Activated T-helper 1 cell treated with anti-CD3 and anti-CD28 coated beads, Interleukin-12 subunit alpha, Interleukin-12 subunit beta, Interleukin-2, Interleukin-4 antibody, amounts not matched to agents 30 ng/mL and 10 ng/mL and 1 ng/mL, durations not matched to agents 14 hours and 24 hours and 36 hours (primary cell): ENCODE measurements at regions not wholly inside any gene's neighbourhood (a gene's known extent, or its start where the extent isn't known, plus 50 kb on each side); places are given as distances from the start of the nearest gene placed in this dataset.

Experiments
- DNase-seq: peaks from one replicate; pipeline ENCODE4 v3.0.0; 2021; ENCODE audit warnings: low spot score
- H3K27ac Mint-ChIP-seq: one replicate; pipeline ENCODE4 v1.8.0; 2021; ENCODE audit warnings: mild to moderate bottlenecking, mixed read lengths
- H3K27me3 Mint-ChIP-seq: one replicate; pipeline ENCODE4 v1.8.0; 2022; ENCODE audit warnings: mild to moderate bottlenecking, moderate library complexity, mixed read lengths; ENCODE audit not compliant: insufficient read depth
- H3K36me3 Mint-ChIP-seq: one replicate; pipeline ENCODE4 v1.8.0; 2021; ENCODE audit warnings: low read depth, mixed read lengths
- H3K4me1 Mint-ChIP-seq: one replicate; pipeline ENCODE4 v1.8.0; 2021; ENCODE audit warnings: low read depth, mixed read lengths
- H3K4me3 Mint-ChIP-seq: one replicate; pipeline ENCODE4 v1.8.0; 2021; ENCODE audit warnings: mild to moderate bottlenecking, moderate library complexity, mixed read lengths
- H3K9me3 Mint-ChIP-seq: one replicate; pipeline ENCODE4 v1.8.0; 2021; ENCODE audit warnings: mixed read lengths
- intact Hi-C: fragments of 100-400 bp; cut with micrococcal nuclease; formaldehyde crosslinking; loops from one replicate; pipeline ENCODE4 v1.15.1; 2024

- Mint-ChIP-seq H3K9me3 (no peaks in the 10 kb centered on the region), H3K36me3 (no peaks in the 10 kb centered on the region), H3K4me1 (no peaks in the 10 kb centered on the region), H3K27ac (no peak overlapping the region), H3K4me3 (no peak overlapping the region), H3K27me3 (no peaks in the 10 kb centered on the region)
- DNase-seq: no peak
- intact Hi-C loops: no loop called here
Observed at GRCh38 chr13:76516586-76516985, 369.6 kb downstream of the KCTD12 start.

- H3K27ac Mint-ChIP-seq: no peak overlapping the region
- no peaks in the 10 kb centered on the region for H3K9me3 Mint-ChIP-seq
- H3K36me3 Mint-ChIP-seq: no peaks in the 10 kb centered on the region
- DNase-seq: no peak
- H3K4me3 Mint-ChIP-seq: no peak overlapping the region
- no peaks in the 10 kb centered on the region for H3K27me3 Mint-ChIP-seq
- no peaks in the 10 kb centered on the region for H3K4me1 Mint-ChIP-seq
- intact Hi-C loops: no loop called here
Observed at GRCh38 chr13:76516013-76516412, 370.2 kb downstream of the KCTD12 start.

GRCh38 chr13:76512721-76513145 is 373.5 kb downstream of the KCTD12 start:
- no peak for DNase-seq
- H3K4me3 Mint-ChIP-seq: no peak overlapping the region
- H3K36me3 Mint-ChIP-seq: no peaks in the 10 kb centered on the region
- H3K27ac Mint-ChIP-seq: no peak overlapping the region
- H3K9me3 Mint-ChIP-seq: no peaks in the 10 kb centered on the region
- intact Hi-C loops: no loop called here
- H3K27me3 Mint-ChIP-seq: no peaks in the 10 kb centered on the region
- H3K4me1 Mint-ChIP-seq: no peaks in the 10 kb centered on the region

- peaks cover 1% of the 10 kb centered on the region for H3K27me3 Mint-ChIP-seq
- DNase-seq: no peak
- no peak overlapping the region for H3K4me3 Mint-ChIP-seq
- H3K9me3 Mint-ChIP-seq: no peaks in the 10 kb centered on the region
- no peaks in the 10 kb centered on the region for H3K36me3 Mint-ChIP-seq
- intact Hi-C loops: no loop called here
- H3K4me1 Mint-ChIP-seq: no peaks in the 10 kb centered on the region
- no peak overlapping the region for H3K27ac Mint-ChIP-seq
Observed at GRCh38 chr13:76505437-76505836, 380.8 kb downstream of the KCTD12 start.

GRCh38 chr13:76503766-76504165 is 382.4 kb downstream of the KCTD12 start:
- Mint-ChIP-seq H3K9me3 (no peaks in the 10 kb centered on the region), H3K4me1 (no peaks in the 10 kb centered on the region), H3K27me3 (peaks cover 4% of the 10 kb centered on the region), H3K4me3 (no peak overlapping the region), H3K27ac (no peak overlapping the region), H3K36me3 (no peaks in the 10 kb centered on the region)
- no peak for DNase-seq
- intact Hi-C loops: no loop called here

GRCh38 chr13:76503291-76503690 is 382.9 kb downstream of the KCTD12 start:
- no peak overlapping the region for H3K4me3 Mint-ChIP-seq
- H3K4me1 Mint-ChIP-seq: no peaks in the 10 kb centered on the region
- H3K36me3 Mint-ChIP-seq: no peaks in the 10 kb centered on the region
- H3K9me3 Mint-ChIP-seq: no peaks in the 10 kb centered on the region
- H3K27me3 Mint-ChIP-seq: peaks cover 4% of the 10 kb centered on the region
- no peak overlapping the region for H3K27ac Mint-ChIP-seq
- no peak for DNase-seq
- intact Hi-C loops: no loop called here

- Mint-ChIP-seq H3K27me3 (peaks cover 5% of the 10 kb centered on the region), H3K4me1 (no peaks in the 10 kb centered on the region), H3K36me3 (no peaks in the 10 kb centered on the region), H3K4me3 (no peak overlapping the region), H3K27ac (no peak overlapping the region), H3K9me3 (no peaks in the 10 kb centered on the region)
- no peak for DNase-seq
- intact Hi-C loops: no loop called here
Observed at GRCh38 chr13:76500894-76501293, 385.3 kb downstream of the KCTD12 start.

GRCh38 chr13:76499891-76500290 is 386.3 kb downstream of the KCTD12 start:
- DNase-seq: no peak
- Mint-ChIP-seq H3K9me3 (no peaks in the 10 kb centered on the region), H3K36me3 (no peaks in the 10 kb centered on the region), H3K27ac (no peak overlapping the region), H3K4me1 (no peaks in the 10 kb centered on the region), H3K4me3 (no peak overlapping the region), H3K27me3 (peaks cover 5% of the 10 kb centered on the region)
- intact Hi-C loops: no loop called here

GRCh38 chr13:76489274-76489673 is 396.9 kb downstream of the KCTD12 start:
- no peak for DNase-seq
- H3K4me1 Mint-ChIP-seq: no peaks in the 10 kb centered on the region
- no peak overlapping the region for H3K27ac Mint-ChIP-seq
- intact Hi-C loops: no loop called here
- H3K4me3 Mint-ChIP-seq: no peak overlapping the region
- H3K36me3 Mint-ChIP-seq: no peaks in the 10 kb centered on the region
- no peaks in the 10 kb centered on the region for H3K9me3 Mint-ChIP-seq
- H3K27me3 Mint-ChIP-seq: no peaks in the 10 kb centered on the region

GRCh38 chr13:76481738-76482137 is 404.5 kb downstream of the KCTD12 start:
- Mint-ChIP-seq H3K36me3 (no peaks in the 10 kb centered on the region), H3K27me3 (no peaks in the 10 kb centered on the region), H3K9me3 (no peaks in the 10 kb centered on the region), H3K27ac (no peak overlapping the region), H3K4me3 (no peak overlapping the region), H3K4me1 (no peaks in the 10 kb centered on the region)
- intact Hi-C loops: no loop called here
- no peak for DNase-seq

- Mint-ChIP-seq H3K4me1 (no peaks in the 10 kb centered on the region), H3K27me3 (peaks cover 6% of the 10 kb centered on the region), H3K4me3 (no peak overlapping the region), H3K36me3 (no peaks in the 10 kb centered on the region), H3K9me3 (no peaks in the 10 kb centered on the region), H3K27ac (no peak overlapping the region)
- DNase-seq: no peak
- intact Hi-C loops: loop anchor here (10.0 kb wide), 2 partner anchors 990 to 1100 kb away; partner anchors contain the start of gene TBC1D4
Observed at GRCh38 chr13:76474966-76475365, 411.2 kb downstream of the KCTD12 start.

GRCh38 chr13:76474356-76474755 is 411.8 kb downstream of the KCTD12 start:
- no peaks in the 10 kb centered on the region for H3K9me3 Mint-ChIP-seq
- H3K27ac Mint-ChIP-seq: no peak overlapping the region

GRCh38 chr13:76473552-76474134 is 412.6 kb downstream of the KCTD12 start:
- peak; percentile 50 for DNase-seq
- no peak overlapping the region for H3K27ac Mint-ChIP-seq
- no peaks in the 10 kb centered on the region for H3K4me1 Mint-ChIP-seq
- H3K9me3 Mint-ChIP-seq: no peaks in the 10 kb centered on the region
- intact Hi-C loops: loop anchor here (1.0 to 10.0 kb wide), 7 partner anchors 430 to 1099 kb away; partner anchors contain the start of gene TBC1D4
- no peaks in the 10 kb centered on the region for H3K36me3 Mint-ChIP-seq
- no peak overlapping the region for H3K4me3 Mint-ChIP-seq
- H3K27me3 Mint-ChIP-seq: peaks cover 6% of the 10 kb centered on the region

More at GRCh38 chr13:76474356-76474755, 411.8 kb downstream of the KCTD12 start:
- no peaks in the 10 kb centered on the region for H3K4me1 Mint-ChIP-seq
- no peaks in the 10 kb centered on the region for H3K36me3 Mint-ChIP-seq
- H3K27me3 Mint-ChIP-seq: peaks cover 6% of the 10 kb centered on the region
- intact Hi-C loops: loop anchor here (10.0 kb wide), 2 partner anchors 990 to 1100 kb away; partner anchors contain the start of gene TBC1D4
- no peak for DNase-seq
- H3K4me3 Mint-ChIP-seq: no peak overlapping the region

- Mint-ChIP-seq H3K27ac (no peak overlapping the region), H3K4me1 (no peaks in the 10 kb centered on the region), H3K4me3 (no peak overlapping the region), H3K27me3 (peaks cover 6% of the 10 kb centered on the region), H3K9me3 (no peaks in the 10 kb centered on the region), H3K36me3 (no peaks in the 10 kb centered on the region)
- no peak for DNase-seq
- intact Hi-C loops: loop anchor here (1.0 to 10.0 kb wide), 7 partner anchors 430 to 1098 kb away; partner anchors contain the start of gene TBC1D4
Observed at GRCh38 chr13:76472916-76473315, 413.3 kb downstream of the KCTD12 start.
